ENCODE measurements at regions not wholly inside any gene's neighbourhood (a gene's known extent, or its start where the extent isn't known, plus 50 kb on each side); places are given as distances from the start of the nearest gene placed in this dataset.

GRCh38 chr6:1137849-1138248 lies 174.0 kb upstream of the FOXQ1 start (continued):
- TF ChIP-seq, protein P1, sequence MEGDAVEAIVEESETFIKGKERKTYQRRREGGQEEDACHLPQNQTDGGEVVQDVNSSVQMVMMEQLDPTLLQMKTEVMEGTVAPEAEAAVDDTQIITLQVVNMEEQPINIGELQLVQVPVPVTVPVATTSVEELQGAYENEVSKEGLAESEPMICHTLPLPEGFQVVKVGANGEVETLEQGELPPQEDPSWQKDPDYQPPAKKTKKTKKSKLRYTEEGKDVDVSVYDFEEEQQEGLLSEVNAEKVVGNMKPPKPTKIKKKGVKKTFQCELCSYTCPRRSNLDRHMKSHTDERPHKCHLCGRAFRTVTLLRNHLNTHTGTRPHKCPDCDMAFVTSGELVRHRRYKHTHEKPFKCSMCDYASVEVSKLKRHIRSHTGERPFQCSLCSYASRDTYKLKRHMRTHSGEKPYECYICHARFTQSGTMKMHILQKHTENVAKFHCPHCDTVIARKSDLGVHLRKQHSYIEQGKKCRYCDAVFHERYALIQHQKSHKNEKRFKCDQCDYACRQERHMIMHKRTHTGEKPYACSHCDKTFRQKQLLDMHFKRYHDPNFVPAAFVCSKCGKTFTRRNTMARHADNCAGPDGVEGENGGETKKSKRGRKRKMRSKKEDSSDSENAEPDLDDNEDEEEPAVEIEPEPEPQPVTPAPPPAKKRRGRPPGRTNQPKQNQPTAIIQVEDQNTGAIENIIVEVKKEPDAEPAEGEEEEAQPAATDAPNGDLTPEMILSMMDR (IDR thresholded peaks at IDR 0.05 in 2 of 3, conservative IDR thresholded peaks at IDR 0.05 in 1 of 3; ENCODE audit: borderline replicate concordance in 1 of 3, insufficient read depth in 1 of 3, low read depth in 2 of 3, low read length in 2 of 3), result no peak
- TF ChIP-seq EGR1 (IDR thresholded peaks at IDR 0.05; ENCODE audit: low read depth) (no peak), CBX3 (IDR thresholded peaks at IDR 0.05; ENCODE audit: low read depth) (no peak), POLR2AphosphoS5 (IDR thresholded peaks at IDR 0.05; ENCODE audit: low read depth, low read length) (no peak), TCF7L2 (IDR thresholded peaks at IDR 0.05; ENCODE audit: borderline replicate concordance, extremely low read depth, insufficient read depth, insufficient read length) (no peak)
- TF ChIP-seq, protein P2, sequence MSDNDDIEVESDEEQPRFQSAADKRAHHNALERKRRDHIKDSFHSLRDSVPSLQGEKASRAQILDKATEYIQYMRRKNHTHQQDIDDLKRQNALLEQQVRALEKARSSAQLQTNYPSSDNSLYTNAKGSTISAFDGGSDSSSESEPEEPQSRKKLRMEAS (IDR thresholded peaks at IDR 0.05), result no peak
- TF ChIP-seq, protein P3, sequence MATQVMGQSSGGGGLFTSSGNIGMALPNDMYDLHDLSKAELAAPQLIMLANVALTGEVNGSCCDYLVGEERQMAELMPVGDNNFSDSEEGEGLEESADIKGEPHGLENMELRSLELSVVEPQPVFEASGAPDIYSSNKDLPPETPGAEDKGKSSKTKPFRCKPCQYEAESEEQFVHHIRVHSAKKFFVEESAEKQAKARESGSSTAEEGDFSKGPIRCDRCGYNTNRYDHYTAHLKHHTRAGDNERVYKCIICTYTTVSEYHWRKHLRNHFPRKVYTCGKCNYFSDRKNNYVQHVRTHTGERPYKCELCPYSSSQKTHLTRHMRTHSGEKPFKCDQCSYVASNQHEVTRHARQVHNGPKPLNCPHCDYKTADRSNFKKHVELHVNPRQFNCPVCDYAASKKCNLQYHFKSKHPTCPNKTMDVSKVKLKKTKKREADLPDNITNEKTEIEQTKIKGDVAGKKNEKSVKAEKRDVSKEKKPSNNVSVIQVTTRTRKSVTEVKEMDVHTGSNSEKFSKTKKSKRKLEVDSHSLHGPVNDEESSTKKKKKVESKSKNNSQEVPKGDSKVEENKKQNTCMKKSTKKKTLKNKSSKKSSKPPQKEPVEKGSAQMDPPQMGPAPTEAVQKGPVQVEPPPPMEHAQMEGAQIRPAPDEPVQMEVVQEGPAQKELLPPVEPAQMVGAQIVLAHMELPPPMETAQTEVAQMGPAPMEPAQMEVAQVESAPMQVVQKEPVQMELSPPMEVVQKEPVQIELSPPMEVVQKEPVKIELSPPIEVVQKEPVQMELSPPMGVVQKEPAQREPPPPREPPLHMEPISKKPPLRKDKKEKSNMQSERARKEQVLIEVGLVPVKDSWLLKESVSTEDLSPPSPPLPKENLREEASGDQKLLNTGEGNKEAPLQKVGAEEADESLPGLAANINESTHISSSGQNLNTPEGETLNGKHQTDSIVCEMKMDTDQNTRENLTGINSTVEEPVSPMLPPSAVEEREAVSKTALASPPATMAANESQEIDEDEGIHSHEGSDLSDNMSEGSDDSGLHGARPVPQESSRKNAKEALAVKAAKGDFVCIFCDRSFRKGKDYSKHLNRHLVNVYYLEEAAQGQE (IDR thresholded peaks at IDR 0.05; ENCODE audit: low read depth), result no peak

- DNase-seq (ENCODE audit: low read depth, low spot score) (no peak), ATAC-seq (no peak)
- H3K79me2 ChIP-seq (ENCODE audit: insufficient read depth, low read length), result no peaks in the 10 kb centered on the region
- RAD21 ChIA-PET (ENCODE audit: low non-redundant PET in 1 of 2, low total read pairs in 2 of 2, uncharacterized antibody in 2 of 2, unreplicated experiment in 2 of 2), result no interaction called here
- no peak for TF ChIP-seq EGR1 (IDR thresholded peaks at IDR 0.05; ENCODE audit: low read depth)
- TF ChIP-seq ZNF274 (IDR thresholded peaks at IDR 0.05; ENCODE audit: low read depth, low read length), result no peak
- no peak for TF ChIP-seq EZH2phosphoT487 (IDR thresholded peaks at IDR 0.05; ENCODE audit: borderline replicate concordance)
- no peak for TF ChIP-seq POLR2AphosphoS5 (IDR thresholded peaks at IDR 0.05; ENCODE audit: low read depth, low read length)
- no peak for TF ChIP-seq YY1 (IDR thresholded peaks at IDR 0.05; ENCODE audit: extremely low read depth, insufficient replicate concordance, low read depth, low read length)
- no peak for TF ChIP-seq ELF1 (IDR thresholded peaks at IDR 0.05; ENCODE audit: borderline replicate concordance, low read depth)
- H3K4me1 ChIP-seq (ENCODE audit: control insufficient read depth in 1 of 2, insufficient read depth in 2 of 2, low read length in 2 of 2), result peaks cover 0 to 10% of the 10 kb centered on the region in 2 experiments; a peak in 2 of 4 replicates
- no peaks in the 10 kb centered on the region for H3K9me2 ChIP-seq (ENCODE audit: insufficient read depth)
- no peaks in the 10 kb centered on the region for H3K36me3 ChIP-seq (ENCODE audit: control insufficient read depth in 1 of 2, insufficient read depth in 2 of 2, low read length in 2 of 2)
- no peaks in the 10 kb centered on the region for H3K9me3 ChIP-seq (ENCODE audit: control insufficient read depth in 1 of 2, insufficient read depth in 1 of 2, low read depth in 1 of 2, low read length in 2 of 2)
- no peaks in the 10 kb centered on the region for H3K27me3 ChIP-seq (ENCODE audit: insufficient read depth, low read length)
- no peak overlapping the region for H2AFZ ChIP-seq (ENCODE audit: low read depth, low read length, poor library complexity, severe bottlenecking)
- intact Hi-C loops (cut with micrococcal nuclease), result no loop called here
- no TSS peak for BruUV-seq (replicated peaks)
- no peak overlapping the region for H3K4me3 ChIP-seq (replicated peaks in 1 of 2; ENCODE audit: low read depth in 1 of 2, low read length in 2 of 2)
- H3K27ac ChIP-seq (ENCODE audit: low read depth, low read length), result no peak overlapping the region
- H3K4me2 ChIP-seq (ENCODE audit: low read length), result no peak overlapping the region
- POLR2A ChIA-PET, result no interaction called here
- H4K20me1 ChIP-seq (ENCODE audit: insufficient read depth), result no peaks in the 10 kb centered on the region; the same call in 1 of the 2 replicates
- CTCF ChIA-PET, result no interaction called here
- H3K9ac ChIP-seq (ENCODE audit: low read length), result no peak overlapping the region
These were observed 175.1 kb upstream of the FOXQ1 start for GRCh38 chr6:1136827-1137226.
